Neuron (in vitro differentiated cells): ENCODE measurements at regions not wholly inside any gene's neighbourhood (a gene's known extent, or its start where the extent isn't known, plus 50 kb on each side); places are given as distances from the start of the nearest gene placed in this dataset.

Source experiments
- H2AFZ ChIP-seq: one replicate; pipeline ENCODE4 v1.6.1; 2013; ENCODE audit warnings: low read depth, mild to moderate bottlenecking, inconsistent platforms, low read length, moderate library complexity
- H3K27me3 ChIP-seq: one replicate; pipeline ENCODE4 v1.6.1; 2013; ENCODE audit warnings: low read length; ENCODE audit not compliant: insufficient read depth
- H3K36me3 ChIP-seq: one replicate; pipeline ENCODE4 v1.6.1; 2013; ENCODE audit warnings: low read length; ENCODE audit not compliant: insufficient read depth
- H3K4me1 ChIP-seq: one replicate; pipeline ENCODE4 v1.6.1; 2013; ENCODE audit warnings: low read length; ENCODE audit not compliant: insufficient read depth
- H3K4me3 ChIP-seq: 2 replicates; pipeline ENCODE4 v1.5.1; 2013; ENCODE audit warnings: mild to moderate bottlenecking, low read length, moderate library complexity
- H3K9me3 ChIP-seq: one replicate; pipeline ENCODE4 v1.6.1; 2013; ENCODE audit warnings: low read length

DNA sequence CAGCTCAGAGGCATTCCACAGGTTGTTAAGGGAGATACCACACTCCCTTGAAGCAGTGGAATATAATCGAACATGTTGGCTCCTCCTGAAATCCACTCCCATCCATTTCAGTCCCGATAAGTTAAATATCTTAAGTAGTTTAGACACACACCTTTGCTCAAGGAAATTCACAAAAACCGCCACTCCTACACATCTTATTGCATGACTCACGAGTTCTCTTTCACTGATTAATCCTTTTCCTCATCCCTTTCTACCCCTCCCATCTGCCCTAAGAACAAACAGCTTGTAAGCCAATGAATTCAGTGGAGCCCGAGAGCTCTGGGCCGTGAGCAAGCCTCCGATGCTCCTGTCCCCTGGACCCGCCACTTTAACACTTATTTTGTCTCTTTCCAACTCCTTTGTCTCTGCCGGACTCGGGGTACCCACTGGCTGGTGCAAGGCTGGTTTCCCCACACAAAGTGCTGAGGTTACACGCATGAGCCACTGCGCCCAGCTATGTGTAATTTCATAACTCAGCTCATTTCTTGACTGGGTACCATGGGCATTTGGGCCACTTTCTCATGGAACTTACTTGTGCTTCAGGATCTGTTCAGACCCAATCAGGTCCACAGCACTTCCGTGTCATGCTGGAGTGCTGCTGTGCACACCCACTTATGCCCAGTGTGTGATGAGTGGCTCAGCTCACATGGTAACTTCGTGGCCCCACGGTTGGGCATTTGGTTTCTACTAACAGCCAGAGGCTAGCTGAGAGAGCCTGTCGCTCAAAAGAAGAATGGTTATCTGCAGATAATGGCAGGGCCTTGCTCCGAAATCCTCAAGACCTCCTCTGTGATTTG, 171.8 kb upstream of the ALG10B start:
- no peaks in the 10 kb centered on the region for H3K9me3 ChIP-seq
- H3K27me3 ChIP-seq = no peaks in the 10 kb centered on the region
- H3K4me1 ChIP-seq = peaks cover 1% of the 10 kb centered on the region
- no peak overlapping the region for H2AFZ ChIP-seq
- no peaks in the 10 kb centered on the region for H3K36me3 ChIP-seq
- H3K4me3 ChIP-seq = no peak overlapping the region

DNA sequence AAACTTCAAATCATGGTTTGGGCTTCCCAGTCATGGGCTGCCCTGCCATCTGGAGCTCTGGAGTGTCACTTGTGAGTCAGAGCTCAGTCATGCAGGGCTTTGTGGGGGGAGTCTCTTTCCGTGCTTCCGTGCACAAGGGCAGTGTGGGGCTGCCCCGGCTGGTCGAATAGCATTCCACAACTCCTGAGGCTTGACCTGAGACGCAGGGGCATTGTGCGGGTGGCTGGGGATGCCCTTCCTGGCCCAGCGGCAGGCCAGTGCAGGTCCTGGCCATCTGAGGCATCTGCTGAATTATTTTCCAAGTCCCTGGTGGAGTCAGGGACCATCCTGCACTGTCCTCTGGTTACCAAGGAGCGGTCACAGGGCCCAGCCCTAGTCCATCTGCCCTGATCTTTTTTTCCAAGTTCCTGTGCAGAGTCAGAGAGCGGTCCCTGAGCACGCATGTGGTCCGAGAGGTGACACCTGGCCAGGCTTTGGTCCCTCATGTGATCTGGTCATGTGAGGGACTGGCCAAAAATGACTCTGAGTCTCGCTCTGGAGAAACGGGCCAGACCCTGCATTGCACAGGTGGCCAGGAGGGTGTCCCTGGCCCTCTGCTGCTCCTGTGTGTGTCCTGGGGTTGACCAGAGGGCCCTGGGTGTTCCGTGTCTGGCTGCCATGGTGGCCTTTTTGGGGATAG, 167.0 kb upstream of the ALG10B start:
- H3K36me3 ChIP-seq = no peaks in the 10 kb centered on the region
- no peak overlapping the region for H3K4me3 ChIP-seq
- peaks cover 2% of the 10 kb centered on the region for H3K27me3 ChIP-seq
- no peak overlapping the region for H2AFZ ChIP-seq
- H3K4me1 ChIP-seq = no peaks in the 10 kb centered on the region
- H3K9me3 ChIP-seq = no peaks in the 10 kb centered on the region

DNA sequence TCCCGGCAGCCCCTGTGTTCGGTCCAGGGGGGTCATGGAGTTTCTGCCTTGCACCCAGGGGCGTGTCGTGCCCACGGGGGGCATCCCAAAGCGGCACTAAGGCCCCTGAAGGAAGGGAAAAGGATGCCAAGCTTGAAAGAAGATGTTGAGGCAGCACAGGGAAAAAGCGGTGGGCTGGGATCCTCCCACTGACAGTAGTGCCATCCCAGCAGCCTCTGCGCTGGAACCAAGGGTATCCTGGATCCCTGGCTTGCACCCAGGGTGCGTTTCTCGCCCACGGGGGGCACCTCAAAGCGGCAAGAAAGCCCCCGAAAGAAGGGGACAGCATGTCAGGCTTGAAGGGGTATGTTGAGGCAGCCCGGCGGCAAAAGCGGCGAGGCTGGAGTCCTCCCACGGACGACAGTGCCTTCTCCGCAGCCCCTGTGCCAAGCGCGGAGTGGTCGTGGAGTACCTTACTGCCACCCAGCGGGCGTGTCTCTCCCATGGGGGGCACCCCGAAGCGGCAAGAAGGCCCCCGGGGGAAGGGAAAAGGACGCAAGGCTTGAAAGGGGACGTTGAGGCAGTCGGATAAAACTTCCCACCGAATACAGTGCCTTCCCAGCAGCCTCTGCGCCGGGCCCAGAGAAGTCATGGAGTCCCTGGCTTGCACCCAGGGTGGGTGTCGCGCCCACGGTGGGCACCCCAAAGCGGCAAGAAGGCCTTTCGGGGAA, 164.4 kb upstream of the ALG10B start:
- peaks cover 5% of the 10 kb centered on the region for H3K27me3 ChIP-seq
- no peaks in the 10 kb centered on the region for H3K36me3 ChIP-seq
- no peak overlapping the region for H2AFZ ChIP-seq
- H3K9me3 ChIP-seq = no peaks in the 10 kb centered on the region
- H3K4me3 ChIP-seq = no peak overlapping the region
- H3K4me1 ChIP-seq = no peaks in the 10 kb centered on the region

DNA sequence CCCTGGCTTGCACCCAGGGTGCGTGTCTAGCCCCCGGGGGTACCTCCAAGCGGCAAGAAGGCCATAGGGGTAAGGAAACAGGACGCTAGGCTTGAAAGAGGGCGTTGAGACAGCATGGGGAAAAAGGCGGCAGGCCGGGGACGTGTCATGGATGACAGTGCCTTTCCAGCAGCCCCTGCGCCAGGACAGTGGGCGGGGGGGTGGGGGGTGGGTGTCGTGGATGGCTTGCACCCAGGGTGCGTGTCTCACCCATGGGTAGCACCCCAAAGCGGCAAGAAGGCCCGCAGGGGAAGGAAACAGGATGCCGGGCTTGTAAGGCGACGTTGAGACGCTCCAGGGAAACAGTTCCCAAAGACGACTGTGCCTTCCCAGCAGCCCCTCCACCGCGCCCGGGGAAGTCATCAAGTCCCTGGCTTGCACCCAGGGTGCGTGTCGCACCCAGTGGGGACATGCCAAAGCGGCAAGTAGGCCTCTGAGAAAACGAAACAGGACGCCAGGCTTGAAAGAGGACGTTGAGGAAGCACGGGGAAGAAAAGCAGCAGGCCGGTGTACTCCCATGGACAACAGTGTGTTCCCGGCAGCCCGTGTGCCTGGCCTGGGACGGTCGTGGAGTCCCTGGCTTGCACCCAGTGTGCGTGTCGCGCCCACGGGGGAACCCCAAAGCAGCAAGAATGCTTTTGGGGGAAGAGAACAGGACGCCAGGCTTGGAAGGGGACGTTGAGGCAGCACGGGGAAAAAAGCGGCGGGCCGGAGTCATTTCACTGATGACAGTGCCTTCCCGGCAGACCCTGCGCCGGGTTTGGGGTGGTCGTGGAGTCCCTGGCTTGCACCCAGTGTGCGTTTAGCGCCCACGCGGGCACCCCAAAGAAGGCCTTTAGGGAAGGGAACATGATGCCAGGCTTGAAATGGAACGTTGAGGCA, 163.5 kb upstream of the ALG10B start:
- peaks cover 5% of the 10 kb centered on the region for H3K27me3 ChIP-seq
- H3K36me3 ChIP-seq = no peaks in the 10 kb centered on the region
- no peak overlapping the region for H2AFZ ChIP-seq
- H3K4me3 ChIP-seq = no peak overlapping the region
- H3K9me3 ChIP-seq = no peaks in the 10 kb centered on the region
- H3K4me1 ChIP-seq = no peaks in the 10 kb centered on the region

DNA sequence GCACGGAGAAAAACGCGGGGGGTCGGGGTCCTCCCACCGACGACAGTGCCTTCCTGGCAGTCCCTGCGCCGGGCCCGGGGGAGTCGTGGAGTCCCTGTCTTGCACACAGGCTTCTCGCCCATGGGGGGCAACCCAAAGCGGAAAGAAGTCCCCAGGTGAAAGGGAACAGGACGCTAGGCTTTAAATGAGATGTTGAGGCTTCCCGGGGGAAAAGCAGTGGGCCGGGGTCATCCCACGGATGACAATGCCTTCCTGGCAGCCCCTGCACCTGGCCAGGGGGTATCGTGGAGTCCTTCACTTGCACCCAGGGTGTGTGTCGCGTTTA, 162.9 kb upstream of the ALG10B start:
- H3K4me1 ChIP-seq = no peaks in the 10 kb centered on the region

DNA sequence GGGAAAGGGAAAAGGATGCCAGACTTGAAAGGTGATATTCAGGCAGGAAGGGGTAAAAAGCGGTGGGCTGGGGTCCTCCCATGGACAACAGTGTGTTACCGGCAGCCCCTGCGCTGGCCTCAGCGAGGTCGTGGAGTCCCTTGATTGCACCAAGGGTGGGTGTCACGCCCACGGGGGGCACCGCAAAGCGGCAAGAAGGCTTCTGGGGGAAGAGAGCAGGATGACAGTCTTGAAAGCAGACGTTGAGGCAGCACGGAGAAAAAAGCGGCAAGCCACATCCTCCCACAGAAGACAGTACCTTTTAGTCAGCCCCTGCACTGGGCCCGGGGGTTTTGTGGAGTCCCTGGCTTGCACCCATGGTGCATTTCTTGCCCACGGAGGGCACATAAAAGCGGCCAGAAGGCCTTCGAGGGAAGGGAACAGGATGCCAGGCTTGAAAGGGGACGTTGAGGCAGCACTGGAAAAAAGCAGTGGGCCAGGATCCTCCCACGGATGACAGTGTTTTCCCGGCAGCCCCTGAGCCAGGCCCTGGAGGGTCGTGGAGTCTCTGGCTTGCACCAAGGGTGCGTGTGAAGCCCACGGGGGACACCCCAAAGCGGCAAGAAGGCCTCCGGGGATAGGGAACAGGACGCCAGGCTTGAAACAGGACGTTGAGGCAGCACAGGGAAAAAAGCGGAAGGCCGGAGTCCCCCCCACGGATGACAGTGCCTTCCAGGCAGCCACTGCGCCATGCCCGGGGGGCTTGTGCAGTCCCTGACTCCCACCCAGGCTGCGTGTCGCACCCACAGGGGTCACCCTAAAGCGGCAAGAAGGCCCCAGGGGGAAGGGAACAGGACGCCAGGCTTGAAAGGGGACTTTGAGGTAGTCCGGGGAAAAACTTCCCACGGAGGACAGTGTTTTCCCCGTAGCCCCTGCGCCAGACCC, 162.2 kb upstream of the ALG10B start:
- Histone ChIP-seq H2AFZ (no peak overlapping the region), H3K4me3 (no peak overlapping the region), H3K36me3 (no peaks in the 10 kb centered on the region), H3K27me3 (peaks cover 5% of the 10 kb centered on the region), H3K9me3 (no peaks in the 10 kb centered on the region), H3K4me1 (no peaks in the 10 kb centered on the region)

More for the DNA sequence above, 162.9 kb upstream of the ALG10B start:
- no peak overlapping the region for H3K4me3 ChIP-seq
- H2AFZ ChIP-seq = no peak overlapping the region
- H3K9me3 ChIP-seq = no peaks in the 10 kb centered on the region
- peaks cover 5% of the 10 kb centered on the region for H3K27me3 ChIP-seq
- H3K36me3 ChIP-seq = no peaks in the 10 kb centered on the region

DNA sequence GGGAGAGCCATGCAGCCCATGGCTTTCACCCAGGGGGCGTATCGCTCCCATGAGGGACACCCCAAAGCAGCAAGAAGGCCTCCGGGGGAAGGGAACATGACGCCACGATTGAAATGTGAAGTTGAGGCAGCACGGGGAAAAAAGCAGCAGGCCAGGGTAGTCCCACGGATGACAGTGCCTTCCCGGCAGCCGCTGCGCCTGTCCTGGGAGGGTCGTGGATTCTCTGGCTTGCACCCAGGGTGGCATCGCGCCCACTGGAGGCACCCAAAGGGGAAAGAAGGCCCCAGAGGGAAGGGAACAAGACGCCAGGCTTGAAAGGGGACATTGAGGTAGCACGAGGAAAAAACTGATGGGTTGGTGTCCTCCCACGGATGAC, 161.6 kb upstream of the ALG10B start:
- H3K4me3 ChIP-seq = no peak overlapping the region
- no peaks in the 10 kb centered on the region for H3K36me3 ChIP-seq
- peaks cover 5% of the 10 kb centered on the region for H3K27me3 ChIP-seq
- no peaks in the 10 kb centered on the region for H3K9me3 ChIP-seq
- H3K4me1 ChIP-seq = no peaks in the 10 kb centered on the region
- H2AFZ ChIP-seq = no peak overlapping the region

DNA sequence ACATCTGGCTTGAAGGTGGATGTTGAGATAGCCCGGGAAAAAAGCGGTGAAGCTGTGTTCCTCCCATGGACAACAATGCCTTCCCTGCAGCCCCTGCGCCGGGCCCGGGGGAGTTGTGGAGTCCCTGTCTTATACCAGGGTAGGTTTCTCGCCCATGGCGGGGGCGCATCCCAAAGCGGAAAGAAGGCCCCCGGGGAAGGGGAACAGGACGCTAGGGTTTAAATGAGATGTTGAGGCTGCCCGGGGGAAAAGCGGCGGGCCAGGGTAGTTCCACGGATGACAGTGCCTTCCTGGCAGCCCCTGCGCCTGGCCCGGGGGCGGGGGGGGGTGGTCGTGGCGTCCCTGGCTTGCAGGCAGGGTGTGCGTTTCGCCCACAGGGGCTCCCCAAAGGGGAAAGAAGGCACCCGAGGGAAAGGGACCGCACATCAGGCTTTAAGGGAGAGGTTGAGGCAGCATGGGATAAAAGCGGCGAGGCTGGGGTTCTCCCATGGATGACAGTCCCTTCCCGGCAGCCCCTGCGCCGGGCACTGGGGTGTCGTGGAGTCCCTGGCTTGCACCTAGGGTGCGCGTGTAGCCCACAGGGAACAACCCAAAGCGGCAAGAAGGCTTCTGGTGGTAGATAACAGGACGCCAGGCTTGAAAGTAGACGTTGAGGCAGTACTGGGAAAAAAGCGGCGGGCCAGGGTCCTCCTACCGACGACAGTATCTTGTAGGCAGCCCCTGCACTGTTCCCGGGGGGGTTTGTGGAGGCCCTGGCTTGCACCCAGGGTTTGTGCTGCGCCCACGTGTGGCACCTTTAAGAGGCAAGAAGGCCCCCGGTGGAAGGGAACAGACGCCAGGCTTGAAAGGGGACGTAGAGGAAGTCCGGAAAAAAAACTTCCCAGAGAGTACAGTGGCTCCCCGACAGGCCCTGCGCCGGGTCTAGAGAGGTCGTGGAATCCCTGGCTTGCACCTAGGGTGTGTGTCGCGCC, 160.8 kb upstream of the ALG10B start:
- H3K9me3 ChIP-seq = no peaks in the 10 kb centered on the region
- no peaks in the 10 kb centered on the region for H3K36me3 ChIP-seq
- no peak overlapping the region for H3K4me3 ChIP-seq
- no peaks in the 10 kb centered on the region for H3K4me1 ChIP-seq
- peaks cover 5% of the 10 kb centered on the region for H3K27me3 ChIP-seq
- H2AFZ ChIP-seq = no peak overlapping the region

DNA sequence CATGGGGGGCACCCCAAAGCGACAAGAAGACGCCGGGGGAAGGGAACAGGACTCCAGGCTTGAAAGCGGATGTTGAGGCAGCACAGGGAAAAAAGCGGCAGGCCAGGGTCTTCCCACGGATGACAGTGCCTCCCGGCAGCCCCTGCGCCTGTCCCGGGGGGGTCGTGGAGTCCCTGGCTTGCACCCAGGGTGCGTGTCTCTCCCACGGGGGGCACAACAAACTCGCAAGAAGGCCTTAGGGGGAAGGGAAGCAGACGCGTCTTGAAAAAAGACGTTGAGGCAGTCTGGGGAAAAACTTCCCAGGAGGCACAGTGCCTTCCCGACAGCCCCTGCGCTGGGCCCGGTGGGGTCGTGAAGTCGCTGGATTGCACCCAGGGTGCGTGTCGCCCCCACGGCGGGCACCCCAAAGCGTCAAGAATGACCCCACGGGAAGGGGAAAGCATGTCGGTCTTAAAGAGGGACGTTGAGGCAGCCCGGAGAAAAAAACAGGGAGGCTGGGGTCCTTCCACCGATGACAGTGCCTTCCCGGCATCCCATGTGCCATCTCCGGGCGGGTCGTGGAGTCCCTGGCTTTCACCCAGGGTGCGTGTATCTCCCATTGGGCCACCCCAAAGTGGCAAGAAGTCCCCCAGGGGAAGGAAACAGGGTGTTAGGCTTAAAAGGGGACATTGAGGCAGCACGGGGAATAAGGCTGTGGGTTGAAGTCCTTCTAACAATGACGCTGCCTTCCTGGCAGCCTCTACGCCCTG, 159.9 kb upstream of the ALG10B start:
- H3K4me3 ChIP-seq = no peak overlapping the region
- no peaks in the 10 kb centered on the region for H3K4me1 ChIP-seq
- no peak overlapping the region for H2AFZ ChIP-seq
- no peaks in the 10 kb centered on the region for H3K36me3 ChIP-seq
- no peaks in the 10 kb centered on the region for H3K9me3 ChIP-seq
- peaks cover 7% of the 10 kb centered on the region for H3K27me3 ChIP-seq

DNA sequence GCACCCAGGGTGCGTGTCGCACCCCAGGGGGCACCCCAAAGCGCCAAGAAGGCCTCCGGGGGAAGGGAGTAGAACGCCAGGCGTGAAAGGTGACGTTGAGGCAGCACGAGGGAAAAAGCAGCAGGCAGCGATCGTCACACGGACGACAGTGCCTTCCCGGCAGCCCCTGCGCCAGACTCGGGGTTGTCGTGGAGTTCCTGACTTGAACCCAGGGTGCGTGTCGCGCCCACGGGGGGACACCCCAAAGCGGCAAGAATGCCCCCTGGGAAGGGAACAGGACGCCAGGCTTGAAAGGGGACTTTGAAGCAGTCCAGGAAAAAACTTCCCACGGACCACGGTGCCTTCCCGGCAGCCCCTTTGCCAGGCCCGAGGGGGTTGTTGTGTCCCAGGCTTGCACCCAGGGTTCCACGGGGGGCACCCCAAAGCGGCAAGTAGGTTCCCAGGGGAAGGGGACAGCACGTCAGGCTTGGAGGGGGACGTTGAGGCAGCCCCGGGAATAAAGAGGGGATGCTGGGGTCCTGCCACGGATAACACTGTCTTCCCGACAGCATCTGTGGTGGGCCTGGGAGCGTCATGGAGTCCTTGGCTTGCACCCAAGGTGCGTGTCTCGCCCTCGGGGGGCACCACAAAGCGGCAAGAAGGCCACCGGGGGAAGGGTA, 159.2 kb upstream of the ALG10B start:
- Histone ChIP-seq H3K9me3 (no peaks in the 10 kb centered on the region), H3K27me3 (peaks cover 7% of the 10 kb centered on the region), H3K4me3 (no peak overlapping the region), H3K4me1 (no peaks in the 10 kb centered on the region), H2AFZ (no peak overlapping the region), H3K36me3 (no peaks in the 10 kb centered on the region)
